H9 (cell line): ENCODE measurements at regions not wholly inside any gene's neighbourhood (a gene's known extent, or its start where the extent isn't known, plus 50 kb on each side); places are given as distances from the start of the nearest gene placed in this dataset.

Experiments
- DNase-seq: peaks from one replicate; pipeline ENCODE4 v3.0.0-alpha.2; 2017
- H2AFZ ChIP-seq: one replicate; pipeline ENCODE4 v1.6.1; 2013; ENCODE audit warnings: mild to moderate bottlenecking, low read length, control low read depth, moderate library complexity
- H2AK5ac ChIP-seq: 2 replicates; pipeline ENCODE4 v1.6.1; 2013; ENCODE audit warnings: low read length, control low read depth, mixed read lengths; ENCODE audit not compliant: insufficient read length
- H2BK120ac ChIP-seq: one replicate; pipeline ENCODE4 v1.6.1; 2013; ENCODE audit warnings: low read depth, mild to moderate bottlenecking, low read length, control low read depth, inconsistent platforms; ENCODE audit not compliant: poor library complexity, severe bottlenecking
- H2BK12ac ChIP-seq: 2 replicates; pipeline ENCODE4 v1.6.1; 2013; ENCODE audit warnings: low read length, control low read depth, mixed read lengths, low read depth; ENCODE audit not compliant: insufficient read length
- H2BK15ac ChIP-seq: 2 replicates; pipeline ENCODE4 v1.6.1; 2013; ENCODE audit warnings: low read depth, low read length, control low read depth
- H2BK20ac ChIP-seq: one replicate; pipeline ENCODE4 v1.6.1; 2013; ENCODE audit warnings: low read depth, mild to moderate bottlenecking, low read length, control low read depth, inconsistent platforms; ENCODE audit not compliant: poor library complexity, severe bottlenecking
- H2BK5ac ChIP-seq: 2 replicates; pipeline ENCODE4 v1.6.1; 2013; ENCODE audit warnings: low read length, control low read depth, mixed read lengths; ENCODE audit not compliant: insufficient read length
- H3K14ac ChIP-seq: 2 replicates; pipeline ENCODE4 v1.6.1; 2013; ENCODE audit warnings: low read length, control low read depth; ENCODE audit not compliant: insufficient read depth
- H3K18ac ChIP-seq: 2 replicates; pipeline ENCODE4 v1.6.1; 2013; ENCODE audit warnings: low read depth, mild to moderate bottlenecking, mixed read lengths, low read length, control low read depth; ENCODE audit not compliant: insufficient read length
- H3K23ac ChIP-seq: 2 replicates; pipeline ENCODE4 v1.6.1; 2013; ENCODE audit warnings: low read length, control low read depth, mixed read lengths, low read depth; ENCODE audit not compliant: insufficient read length
- H3K23me2 ChIP-seq: 2 replicates; pipeline ENCODE4 v1.6.1; 2013; ENCODE audit warnings: low read depth, mild to moderate bottlenecking, mixed read lengths, low read length, control low read depth; ENCODE audit not compliant: insufficient read length, poor library complexity, severe bottlenecking
- H3K27ac ChIP-seq: 2 replicates; pipeline ENCODE4 v1.5.1; 2013; ENCODE audit warnings: low read length, control low read depth, mixed read lengths, low read depth; ENCODE audit not compliant: insufficient read length
- H3K27me3 ChIP-seq: 2 replicates; pipeline ENCODE4 v1.6.1; 2013; ENCODE audit warnings: low read length, control low read depth, inconsistent platforms; ENCODE audit not compliant: insufficient read depth
- H3K4ac ChIP-seq: 2 replicates; pipeline ENCODE4 v1.6.1; 2013; ENCODE audit warnings: low read depth, mild to moderate bottlenecking, control low read depth, inconsistent platforms, low read length, moderate library complexity
- H3K4me1 ChIP-seq: 2 replicates; pipeline ENCODE4 v1.6.1; 2013; ENCODE audit warnings: low read length, control low read depth, inconsistent platforms; ENCODE audit not compliant: insufficient read depth
- H3K4me2 ChIP-seq: 2 replicates; pipeline ENCODE4 v1.6.1; 2013; ENCODE audit warnings: low read length, control low read depth, mixed read lengths; ENCODE audit not compliant: insufficient read length, insufficient read depth
- H3K56ac ChIP-seq: 2 replicates; pipeline ENCODE4 v1.6.1; 2013; ENCODE audit warnings: low read depth, mild to moderate bottlenecking, mixed read lengths, low read length, control low read depth; ENCODE audit not compliant: insufficient read length
- H3K79me1 ChIP-seq: 2 replicates; pipeline ENCODE4 v1.6.1; 2013; ENCODE audit warnings: low read depth, mild to moderate bottlenecking, moderate library complexity, low read length, control low read depth, inconsistent platforms; ENCODE audit not compliant: insufficient read depth, poor library complexity, severe bottlenecking
- H3K79me2 ChIP-seq: 2 replicates; pipeline ENCODE4 v1.6.1; 2013; ENCODE audit warnings: low read length, control low read depth, inconsistent platforms; ENCODE audit not compliant: insufficient read depth
- H3K9ac ChIP-seq: 2 replicates; pipeline ENCODE4 v1.6.1; 2013; ENCODE audit warnings: low read length, control low read depth, mixed read lengths; ENCODE audit not compliant: insufficient read length; ENCODE audit errors: extremely low read depth
- H3K9me3 ChIP-seq: one replicate; pipeline ENCODE4 v1.6.1; 2013; ENCODE audit warnings: low read depth, low read length, inconsistent platforms; ENCODE audit not compliant: control insufficient read depth
- H3T11ph ChIP-seq: one replicate; pipeline ENCODE4 v1.6.1; 2013; ENCODE audit warnings: mild to moderate bottlenecking, low read length, control low read depth, inconsistent platforms
- H4K20me1 ChIP-seq: one replicate; pipeline ENCODE4 v1.6.1; 2013; ENCODE audit not compliant: control insufficient read depth, insufficient read length, insufficient read depth
- H4K5ac ChIP-seq: 2 replicates; pipeline ENCODE4 v1.6.1; 2013; ENCODE audit warnings: low read depth, mild to moderate bottlenecking, mixed read lengths, low read length, control low read depth; ENCODE audit not compliant: insufficient read length
- H4K8ac ChIP-seq: replicated peaks from 2 replicates; pipeline ENCODE4 v1.6.1; 2013; ENCODE audit warnings: low read length, control low read depth, mixed read lengths, low read depth; ENCODE audit not compliant: insufficient read length
- H4K91ac ChIP-seq: 2 replicates; pipeline ENCODE4 v1.6.1; 2013; ENCODE audit warnings: low read depth, mild to moderate bottlenecking, moderate library complexity, mixed read lengths, low read length, control low read depth; ENCODE audit not compliant: insufficient read length
- H3K27ac Mint-ChIP-seq, 3 experiments: 2 replicates in 2 of 3; 3 replicates in 1 of 3; pipeline ENCODE4 v1.8.0; 2020 to 2021; ENCODE audit warnings: mixed read lengths in 3 of 3, mild to moderate bottlenecking in 1 of 3, moderate library complexity in 1 of 3
- H3K27me3 Mint-ChIP-seq: 2 replicates; pipeline ENCODE4 v1.8.0; 2021; ENCODE audit warnings: low read depth, mild to moderate bottlenecking, moderate library complexity, mixed read lengths
- H3K36me3 Mint-ChIP-seq, 3 experiments: 2 replicates in 2 of 3; 3 replicates in 1 of 3; pipeline ENCODE4 v1.8.0; 2020 to 2021; ENCODE audit warnings: low read depth in 3 of 3, mixed read lengths in 3 of 3; ENCODE audit not compliant: insufficient read depth in 1 of 3
- H3K4me1 Mint-ChIP-seq, 2 experiments: 2 replicates each; pipeline ENCODE4 v1.8.0; 2020; ENCODE audit warnings: mixed read lengths in 2 of 2
- H3K4me3 Mint-ChIP-seq, 2 experiments: 2 replicates in 1 of 2; 3 replicates in 1 of 2; pipeline ENCODE4 v1.8.0; 2020 to 2021; ENCODE audit warnings: mild to moderate bottlenecking in 2 of 2, mixed read lengths in 2 of 2, moderate library complexity in 1 of 2
- H3K9me3 Mint-ChIP-seq, 2 experiments: 2 replicates in 1 of 2; 3 replicates in 1 of 2; pipeline ENCODE4 v1.8.0; 2020; ENCODE audit warnings: mild to moderate bottlenecking in 2 of 2, mixed read lengths in 2 of 2, moderate library complexity in 1 of 2
- CTCF ChIP-seq: fragments of 200-600 bp; sonication (generic); conservative IDR thresholded peaks from 3 replicates; pipeline ENCODE4 v1.8.0; 2021; ENCODE audit warnings: antibody characterized with exemption, mild to moderate bottlenecking
- WGBS: extraction: QIAGEN DNeasy Blood & Tissue Kit; methylation state at CpG from one replicate; pipeline ENCODE4 v1.1.7; 2013; ENCODE audit warnings: missing lambda C conversion rate, low lambda C conversion rate, mixed read lengths; ENCODE audit not compliant: insufficient read length; ENCODE audit errors: extremely low coverage; 5-methylcytosine and 5-hydroxymethylcytosine counted together

GRCh38 chr7:121560267-121560990 is 164.3 kb upstream of the FAM3C start:
- H3K56ac ChIP-seq, result no peak overlapping the region
- H2BK120ac ChIP-seq, result no peak overlapping the region
- H3K9ac ChIP-seq, result no peak overlapping the region
- H3K27me3 Mint-ChIP-seq, result no peaks in the 10 kb centered on the region; the same call in 1 of the 2 replicates
- H3K27ac Mint-ChIP-seq, result no peak overlapping the region
- H4K20me1 ChIP-seq, result no peaks in the 10 kb centered on the region
- peaks cover 7 to 8% of the 10 kb centered on the region in 2 experiments for H3K4me1 Mint-ChIP-seq
- no peak overlapping the region for H3K27ac ChIP-seq
- H3K18ac ChIP-seq, result no peak overlapping the region
- H3K9me3 ChIP-seq, result no peaks in the 10 kb centered on the region
- no peaks in the 10 kb centered on the region; the same call in 1 of the 2 replicates for H3K4me1 ChIP-seq
- H3K23ac ChIP-seq, result no peak overlapping the region
- H4K5ac ChIP-seq, result no peak overlapping the region
- H4K8ac ChIP-seq, result no peak overlapping the region
- no peaks in the 10 kb centered on the region for H3K79me2 ChIP-seq
- no peak overlapping the region for H3K4me3 Mint-ChIP-seq
- no peak overlapping the region for H3K14ac ChIP-seq
- no peak overlapping the region for H2BK5ac ChIP-seq
- no peak overlapping the region for H2BK12ac ChIP-seq
- no peak overlapping the region for H2AK5ac ChIP-seq
- no peaks in the 10 kb centered on the region for H3K23me2 ChIP-seq
- H3K79me1 ChIP-seq, result no peaks in the 10 kb centered on the region
- no peaks in the 10 kb centered on the region for H3K9me3 Mint-ChIP-seq
- no peak overlapping the region for H2AFZ ChIP-seq
- WGBS, result no CpG with 5 or more reads among the region's 3 CpGs
- no peak for DNase-seq
- H3K36me3 Mint-ChIP-seq, result no peaks in the 10 kb centered on the region
- H2BK20ac ChIP-seq, result no peak overlapping the region
- H3K4ac ChIP-seq, result no peak overlapping the region
- no peak overlapping the region for H2BK15ac ChIP-seq
- no peaks in the 10 kb centered on the region for H3K27me3 ChIP-seq
- no peak for TF ChIP-seq CTCF
- no peak overlapping the region for H3K4me2 ChIP-seq
- H4K91ac ChIP-seq, result no peak overlapping the region
- H3T11ph ChIP-seq, result no peak overlapping the region
